22Rv1 (cell line): ENCODE measurements at regions not wholly inside any gene's neighbourhood (a gene's known extent, or its start where the extent isn't known, plus 50 kb on each side); places are given as distances from the start of the nearest gene placed in this dataset.

Experiments used
- H3K27ac ChIP-seq: fragments of 450-650 bp; 2 replicates; pipeline ENCODE4 v1.5.1; 2017
- CTCF ChIP-seq: fragments of 450-650 bp; IDR thresholded peaks from 2 replicates; pipeline ENCODE4 v1.5.1; 2017; ENCODE audit warnings: mild to moderate bottlenecking
- ZFX ChIP-seq: fragments of 450-650 bp; IDR thresholded peaks from 2 replicates; pipeline ENCODE4 v1.6.1; 2017; ENCODE audit warnings: antibody characterized with exemption, borderline replicate concordance

- no peak overlapping the region for H3K27ac ChIP-seq
- no peak for TF ChIP-seq ZFX
- no peak for TF ChIP-seq CTCF
These were observed 901.7 kb downstream of the KCNMA1 start for GRCh38 chr10:76735866-76736265.

- no peak overlapping the region for H3K27ac ChIP-seq
- TF ChIP-seq CTCF (no peak), ZFX (no peak)
These were observed 904.1 kb downstream of the KCNMA1 start for GRCh38 chr10:76733441-76733936.

GRCh38 chr10:76732306-76732705, 905.3 kb downstream of the KCNMA1 start:
- no peak overlapping the region for H3K27ac ChIP-seq
- no peak for TF ChIP-seq ZFX
- no peak for TF ChIP-seq CTCF

GRCh38 chr10:76729841-76730487, 907.6 kb downstream of the KCNMA1 start:
- TF ChIP-seq CTCF: no peak
- H3K27ac ChIP-seq: no peak overlapping the region

- H3K27ac ChIP-seq: no peak overlapping the region
- TF ChIP-seq ZFX (no peak), CTCF (no peak)
These were observed 908.3 kb downstream of the KCNMA1 start for GRCh38 chr10:76729346-76729745.

GRCh38 chr10:76727038-76727437, 910.6 kb downstream of the KCNMA1 start:
- H3K27ac ChIP-seq: no peak overlapping the region
- TF ChIP-seq ZFX (no peak), CTCF (no peak)

GRCh38 chr10:76723844-76724243, 913.8 kb downstream of the KCNMA1 start:
- no peak overlapping the region for H3K27ac ChIP-seq
- TF ChIP-seq ZFX: no peak
- no peak for TF ChIP-seq CTCF
